ENCODE measurements at regions not wholly inside any gene's neighbourhood (a gene's known extent, or its start where the extent isn't known, plus 50 kb on each side); places are given as distances from the start of the nearest gene placed in this dataset.

GRCh38 chr6:76490456-76490855, 418.0 kb upstream of the IMPG1 start:
- Histone ChIP-seq H3K4me3 (no peak overlapping the region), H3K27me3 (no peaks in the 10 kb centered on the region), H3K4me1 (no peaks in the 10 kb centered on the region), H3K27ac (no peak overlapping the region), H3K36me3 (no peaks in the 10 kb centered on the region), H3K9me3 (peaks cover 0 to 3% (median 0%) of the 10 kb centered on the region in 4 donors)
- no peak for TF ChIP-seq CTCF (IDR thresholded peaks at IDR 0.05)
- no peak for TF ChIP-seq POLR2A (IDR thresholded peaks at IDR 0.05)
- no peak for DNase-seq

- no peak overlapping the region for H3K4me3 ChIP-seq
- no peaks in the 10 kb centered on the region for H3K36me3 ChIP-seq
- no peaks in the 10 kb centered on the region for H3K27me3 ChIP-seq
- TF ChIP-seq CTCF (IDR thresholded peaks at IDR 0.05) (no peak), POLR2A (IDR thresholded peaks at IDR 0.05) (no peak)
- H3K9me3 ChIP-seq: peaks cover 0 to 6% (median 3%) of the 10 kb centered on the region in 4 donors
- no peak for DNase-seq
- H3K27ac ChIP-seq: no peak overlapping the region
- H3K4me1 ChIP-seq: no peaks in the 10 kb centered on the region
Observed at GRCh38 chr6:76481101-76481500, 408.6 kb upstream of the IMPG1 start.

GRCh38 chr6:76472858-76473257, 400.4 kb upstream of the IMPG1 start:
- Histone ChIP-seq H3K9me3 (peaks cover 0 to 6% (median 3%) of the 10 kb centered on the region in 4 donors), H3K4me3 (no peak overlapping the region), H3K36me3 (no peaks in the 10 kb centered on the region), H3K27me3 (no peaks in the 10 kb centered on the region), H3K4me1 (no peaks in the 10 kb centered on the region), H3K27ac (no peak overlapping the region)
- DNase-seq: no peak
- TF ChIP-seq POLR2A (IDR thresholded peaks at IDR 0.05) (no peak), CTCF (IDR thresholded peaks at IDR 0.05) (no peak)

- H3K36me3 ChIP-seq: no peaks in the 10 kb centered on the region
- no peak overlapping the region for H3K4me3 ChIP-seq
- no peaks in the 10 kb centered on the region for H3K9me3 ChIP-seq
- H3K27ac ChIP-seq: no peak overlapping the region
- TF ChIP-seq CTCF (IDR thresholded peaks at IDR 0.05) (no peak), POLR2A (IDR thresholded peaks at IDR 0.05) (no peak)
- H3K4me1 ChIP-seq: no peaks in the 10 kb centered on the region
- DNase-seq: no peak
- H3K27me3 ChIP-seq: no peaks in the 10 kb centered on the region
Observed at GRCh38 chr6:76466286-76466685, 393.8 kb upstream of the IMPG1 start.

GRCh38 chr6:76465410-76465809, 392.9 kb upstream of the IMPG1 start:
- Histone ChIP-seq H3K9me3 (no peaks in the 10 kb centered on the region), H3K27ac (no peak overlapping the region), H3K27me3 (no peaks in the 10 kb centered on the region), H3K4me3 (no peak overlapping the region), H3K36me3 (no peaks in the 10 kb centered on the region), H3K4me1 (no peaks in the 10 kb centered on the region)
- DNase-seq: no peak
- TF ChIP-seq POLR2A (IDR thresholded peaks at IDR 0.05): no peak
- no peak for TF ChIP-seq CTCF (IDR thresholded peaks at IDR 0.05)

GRCh38 chr6:76453270-76453669, 380.8 kb upstream of the IMPG1 start:
- no peak for DNase-seq
- peaks cover 0 to 3% (median 0%) of the 10 kb centered on the region in 4 donors for H3K9me3 ChIP-seq
- TF ChIP-seq POLR2A (IDR thresholded peaks at IDR 0.05) (no peak), CTCF (IDR thresholded peaks at IDR 0.05) (no peak)
- no peaks in the 10 kb centered on the region for H3K4me1 ChIP-seq
- H3K27me3 ChIP-seq: no peaks in the 10 kb centered on the region
- no peak overlapping the region for H3K4me3 ChIP-seq
- H3K36me3 ChIP-seq: no peaks in the 10 kb centered on the region
- no peak overlapping the region for H3K27ac ChIP-seq

Measured in Peyer's patch (tissue), 4 donors.